Anterior cingulate cortex (tissue), 58 donors: ENCODE measurements at regions not wholly inside any gene's neighbourhood (a gene's known extent, or its start where the extent isn't known, plus 50 kb on each side); places are given as distances from the start of the nearest gene placed in this dataset.
A peak's percentile ranks its signal among the peaks of the same experiment; 100 is the strongest.
"Not testable (repeated sequence)": the region's sequence is repeated elsewhere in the genome, so short reads cannot be mapped to it uniquely, and the experiment has no call there.

Source experiments
- DNase-seq, 58 donors: peaks; one replicate each; lab custom pipeline; 2025; lab: John Stamatoyannopoulos, UW

- not testable (repeated sequence) for DNase-seq
Observed at GRCh38 chr1:65657609-65658008, 135.1 kb upstream of the PDE4B start.

GRCh38 chr1:65658122-65658521 lies 134.6 kb upstream of the PDE4B start:
- DNase-seq, result no peak

GRCh38 chr1:65668368-65668767 lies 124.3 kb upstream of the PDE4B start:
- no peak for DNase-seq

- no peak for DNase-seq
Observed at GRCh38 chr1:65670518-65670917, 122.2 kb upstream of the PDE4B start.

GRCh38 chr1:65674522-65674921 lies 118.2 kb upstream of the PDE4B start:
- no peak for DNase-seq

- no peak for DNase-seq
Observed at GRCh38 chr1:65679773-65680172, 112.9 kb upstream of the PDE4B start.

- DNase-seq, result no peak
Observed at GRCh38 chr1:65681096-65681495, 111.6 kb upstream of the PDE4B start.

- peak in 56 of 58 donors; percentile 5 to 96 (median 75) for DNase-seq
Observed at GRCh38 chr1:65687428-65688214, 105.1 kb upstream of the PDE4B start.

- no peak for DNase-seq
Observed at GRCh38 chr1:65688215-65688566, 104.5 kb upstream of the PDE4B start.

- peak in 2 of 58 donors; percentile 4 to 26 for DNase-seq
Observed at GRCh38 chr1:65688848-65689247, 103.8 kb upstream of the PDE4B start.

GRCh38 chr1:65691152-65691900 lies 101.4 kb upstream of the PDE4B start:
- DNase-seq, result peak in 46 of 58 donors; percentile 3 to 79 (median 26)

GRCh38 chr1:65691972-65692371 lies 100.7 kb upstream of the PDE4B start:
- no peak for DNase-seq

- no peak for DNase-seq
Observed at GRCh38 chr1:65694126-65694525, 98.6 kb upstream of the PDE4B start.

GRCh38 chr1:65694933-65695332 lies 97.8 kb upstream of the PDE4B start:
- DNase-seq, result no peak

- no peak for DNase-seq
Observed at GRCh38 chr1:65698590-65698989, 94.1 kb upstream of the PDE4B start.

GRCh38 chr1:65703853-65704252 lies 88.8 kb upstream of the PDE4B start:
- no peak for DNase-seq

- no peak for DNase-seq
Observed at GRCh38 chr1:65704318-65704717, 88.4 kb upstream of the PDE4B start.

GRCh38 chr1:65717815-65718454 lies 74.8 kb upstream of the PDE4B start:
- DNase-seq, result no peak

- no peak for DNase-seq
Observed at GRCh38 chr1:65719391-65719790, 73.3 kb upstream of the PDE4B start.

- no peak for DNase-seq
Observed at GRCh38 chr1:65722461-65722860, 70.2 kb upstream of the PDE4B start.

- no peak for DNase-seq
Observed at GRCh38 chr1:65724151-65724550, 68.5 kb upstream of the PDE4B start.
